ENCODE measurements at regions not wholly inside any gene's neighbourhood (a gene's known extent, or its start where the extent isn't known, plus 50 kb on each side); places are given as distances from the start of the nearest gene placed in this dataset.

- no peak for TF ChIP-seq CTCF (IDR thresholded peaks at IDR 0.05; ENCODE audit: insufficient read depth, low read depth, low read length, missing control alignments)
- no peak for DNase-seq (ENCODE audit: low read depth)
- H3K4me3 ChIP-seq (ENCODE audit: low read depth, low read length) = no peak overlapping the region
Observed at GRCh38 chr13:75920536-75920935, 284.4 kb downstream of the LMO7 start.

DNA sequence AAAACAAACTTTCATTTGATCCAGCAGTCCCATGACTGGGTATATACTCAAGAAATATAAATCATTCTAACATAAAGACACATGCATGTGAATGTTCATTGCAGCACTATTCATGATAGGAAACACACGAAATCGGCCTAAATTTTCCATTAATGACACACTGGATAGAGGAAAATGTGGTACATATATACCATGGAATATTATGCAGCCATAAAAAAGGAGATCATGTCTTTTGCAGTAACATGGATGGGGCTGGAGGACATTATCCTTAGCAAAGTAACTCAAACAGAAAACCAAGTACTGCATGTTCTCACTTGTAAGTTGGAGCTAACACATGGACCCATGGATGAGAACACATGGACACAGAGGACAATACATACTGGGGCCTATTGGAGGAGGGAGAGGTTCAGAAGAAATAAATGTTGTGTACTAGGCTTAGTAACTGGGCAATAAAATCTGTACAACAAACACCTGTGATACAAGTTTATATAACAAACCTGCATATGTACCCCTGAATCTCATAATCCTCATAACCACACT is 283.6 kb downstream of the LMO7 start:
- no peak for TF ChIP-seq CTCF (IDR thresholded peaks at IDR 0.05; ENCODE audit: insufficient read depth, low read depth, low read length, missing control alignments)
- DNase-seq (ENCODE audit: low read depth) = no peak
- H3K4me3 ChIP-seq (ENCODE audit: low read depth, low read length) = no peak overlapping the region

- H3K4me3 ChIP-seq (ENCODE audit: low read depth, low read length) = no peak overlapping the region
- DNase-seq (ENCODE audit: low read depth) = no peak
- no peak for TF ChIP-seq CTCF (IDR thresholded peaks at IDR 0.05; ENCODE audit: insufficient read depth, low read depth, low read length, missing control alignments)
Observed at GRCh38 chr13:75915066-75915465, 278.9 kb downstream of the LMO7 start.

GRCh38 chr13:75913925-75914324 is 277.8 kb downstream of the LMO7 start:
- no peak for TF ChIP-seq CTCF (IDR thresholded peaks at IDR 0.05; ENCODE audit: insufficient read depth, low read depth, low read length, missing control alignments)

GRCh38 chr13:75910591-75910990 is 274.5 kb downstream of the LMO7 start:
- TF ChIP-seq CTCF (IDR thresholded peaks at IDR 0.05; ENCODE audit: insufficient read depth, low read depth, low read length, missing control alignments) = no peak
- DNase-seq (ENCODE audit: low read depth) = no peak

More at GRCh38 chr13:75913925-75914324, 277.8 kb downstream of the LMO7 start:
- no peak for DNase-seq (ENCODE audit: low read depth)
- H3K4me3 ChIP-seq (ENCODE audit: low read depth, low read length) = no peak overlapping the region

More at GRCh38 chr13:75910591-75910990, 274.5 kb downstream of the LMO7 start:
- H3K4me3 ChIP-seq (ENCODE audit: low read depth, low read length) = no peak overlapping the region

Measured in GM12865 (cell line).